NT2/D1 (cell line): ENCODE measurements at regions not wholly inside any gene's neighbourhood (a gene's known extent, or its start where the extent isn't known, plus 50 kb on each side); places are given as distances from the start of the nearest gene placed in this dataset.

ENCODE experiments used
- SUZ12 ChIP-seq: IDR thresholded peaks from 2 replicates; pipeline ENCODE4 v1.6.1; 2011; ENCODE audit not compliant: insufficient read length, insufficient read depth; ENCODE audit errors: extremely low read depth
- YY1 ChIP-seq: IDR thresholded peaks from 2 replicates; pipeline ENCODE4 v1.6.1; 2011; ENCODE audit not compliant: insufficient read length, insufficient read depth
- ZNF274 ChIP-seq: IDR thresholded peaks from 2 replicates; pipeline ENCODE4 v1.6.1; 2011; ENCODE audit warnings: mild to moderate bottlenecking, low read depth, low read length

DNA sequence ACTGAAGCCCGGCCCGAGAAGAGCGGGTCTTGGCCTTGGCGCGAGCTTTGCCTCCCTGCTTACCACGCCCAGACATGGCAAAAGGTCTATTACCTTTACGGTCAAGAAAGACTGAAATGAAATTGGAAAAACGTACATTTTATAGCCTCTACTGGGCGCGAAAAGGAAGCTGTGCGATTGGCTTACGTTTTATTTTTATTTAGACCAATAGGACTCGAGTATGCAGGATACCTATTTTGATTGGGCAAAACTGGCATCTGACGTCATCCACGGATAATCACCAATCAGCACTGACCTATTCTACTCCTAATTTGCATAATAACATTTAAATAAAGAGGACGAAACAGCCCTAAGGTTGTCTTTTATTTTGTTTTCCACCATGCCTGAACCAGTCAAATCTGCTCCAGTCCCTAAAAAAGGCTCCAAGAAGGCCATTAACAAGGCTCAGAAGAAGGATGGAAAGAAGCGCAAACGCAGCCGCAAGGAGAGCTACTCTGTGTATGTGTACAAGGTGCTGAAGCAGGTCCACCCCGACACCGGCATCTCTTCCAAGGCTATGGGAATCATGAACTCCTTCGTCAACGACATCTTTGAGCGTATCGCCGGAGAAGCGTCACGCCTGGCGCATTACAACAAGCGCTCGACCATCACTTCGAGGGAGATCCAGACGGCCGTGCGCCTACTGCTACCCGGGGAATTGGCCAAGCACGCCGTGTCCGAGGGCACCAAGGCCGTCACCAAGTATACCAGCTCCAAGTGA is 97.4 kb downstream of the OR2B2 start:
- TF ChIP-seq ZNF274 (no peak), YY1 (no peak), SUZ12 (no peak)
